Kidney (tissue), 13 donors: ENCODE measurements at regions not wholly inside any gene's neighbourhood (a gene's known extent, or its start where the extent isn't known, plus 50 kb on each side); places are given as distances from the start of the nearest gene placed in this dataset.
"Not testable (repeated sequence)": the region's sequence is repeated elsewhere in the genome, so short reads cannot be mapped to it uniquely, and the experiment has no call there.

ENCODE experiments used
- DNase-seq, 5 donors: peaks; one replicate each; pipeline ENCODE4 v3.0.0-alpha.2; 2013 to 2020
- FAIRE-seq: peaks from 2 replicates; lab custom pipeline; 2012; peaks lifted over from hg19 to GRCh38; lab: Jason Lieb, UNC
- H3K27ac ChIP-seq, 2 donors: one replicate each; pipeline ENCODE4 v1.7.0; 2013; ENCODE audit warnings: low read depth in 2 of 2, low read length in 2 of 2, inconsistent platforms in 1 of 2
- H3K27me3 ChIP-seq: one replicate; pipeline ENCODE4 v1.7.1; 2013; ENCODE audit warnings: low read length, inconsistent platforms; ENCODE audit not compliant: control insufficient read depth, insufficient read depth
- H3K36me3 ChIP-seq, 3 donors: one replicate each; pipeline versions ENCODE4 v1.7.0 to v1.7.1; 2013; ENCODE audit warnings: low read length in 3 of 3, control low read depth in 1 of 3, inconsistent platforms in 1 of 3; ENCODE audit not compliant: insufficient read depth in 3 of 3, control insufficient read depth in 2 of 3
- H3K4me1 ChIP-seq, 3 donors: one replicate each; pipeline versions ENCODE4 v1.7.0 to v1.7.1; 2013; ENCODE audit warnings: low read length in 3 of 3, inconsistent platforms in 1 of 3, low read depth in 1 of 3; ENCODE audit not compliant: control insufficient read depth in 2 of 3, insufficient read depth in 2 of 3
- H3K4me3 ChIP-seq, 3 donors: one replicate each; pipeline versions ENCODE4 v1.7.0 to v1.8.1; 2013; ENCODE audit warnings: low read length in 3 of 3, control low read depth in 1 of 3, inconsistent platforms in 1 of 3
- H3K9ac ChIP-seq, 3 donors: one replicate each; pipeline versions ENCODE4 v1.7.0 to v1.7.1; 2013; ENCODE audit warnings: low read length in 3 of 3, control low read depth in 1 of 3, inconsistent platforms in 1 of 3
- H3K9me3 ChIP-seq, 3 donors: one replicate each; pipeline versions ENCODE4 v1.7.0 to v1.7.1; 2013; ENCODE audit warnings: low read length in 3 of 3, control low read depth in 1 of 3, inconsistent platforms in 1 of 3; ENCODE audit not compliant: control insufficient read depth in 2 of 3, insufficient read depth in 1 of 3
- CTCF ChIP-seq: IDR thresholded peaks from 3 replicates; pipeline ENCODE4 v1.5.1; 2012; ENCODE audit warnings: mild to moderate bottlenecking, moderate library complexity, borderline replicate concordance; ENCODE audit not compliant: insufficient read depth; ENCODE audit errors: extremely low read depth
- intact Hi-C: fragments of 100-400 bp; cut with DNase I; formaldehyde crosslinking; loops from one replicate; pipeline ENCODE4 v1.11.1; 2022
- donor health status: control.
- donor health status: control.
- donor health status: control.
- donor health status: control.
- donor health status: control.
- donor health status: DM: yes; HTN: yes; CAD: no.
- donor health status: Normal renal cell carcinoma (clear cell type).

GRCh38 chr14:105764254-105764901, 238.0 kb downstream of the TMEM121 start:
- H3K27me3 ChIP-seq, H3K9me3 ChIP-seq, H3K36me3 ChIP-seq, intact Hi-C loops, H3K27ac ChIP-seq, H3K4me1 ChIP-seq, DNase-seq, FAIRE-seq, H3K4me3 ChIP-seq, H3K9ac ChIP-seq: not testable (repeated sequence)

DNA sequence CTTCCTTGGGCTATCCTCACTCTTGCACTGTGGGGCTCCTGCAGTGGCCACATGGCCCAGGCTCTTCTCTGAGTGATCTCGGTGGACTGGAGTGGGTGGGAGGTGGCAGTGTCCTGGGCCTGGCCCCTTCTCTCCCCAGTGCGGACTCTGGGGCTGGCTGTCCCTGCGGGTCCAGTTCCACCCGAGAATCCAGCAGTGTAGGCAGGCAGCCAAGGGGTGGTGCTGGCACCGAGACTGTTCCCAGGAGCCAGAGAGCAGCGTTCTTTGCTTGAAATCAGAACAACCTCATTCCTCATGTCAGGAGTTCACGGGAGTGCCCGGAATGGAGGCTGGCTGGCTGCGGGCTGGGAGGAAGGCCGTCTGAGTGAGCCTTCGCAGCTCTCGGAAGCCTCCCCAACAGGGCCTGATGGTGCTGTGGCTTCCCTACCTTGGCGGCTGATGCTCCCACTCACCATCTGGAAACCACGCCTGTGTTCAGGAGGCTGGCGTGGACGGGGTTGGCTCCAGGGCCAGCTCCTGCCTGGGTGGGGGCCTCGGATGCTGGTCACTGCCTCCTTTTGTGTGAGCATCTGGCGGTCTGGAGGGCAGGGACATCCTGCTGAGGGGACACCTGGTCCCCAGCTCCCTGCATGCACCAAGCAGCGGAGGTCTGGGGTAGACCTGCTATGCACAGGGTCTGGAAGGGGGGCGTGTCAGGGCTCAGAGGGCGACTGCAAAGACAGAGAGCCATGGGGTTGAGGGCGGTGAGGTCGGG, 238.9 kb downstream of the TMEM121 start:
- H3K4me1 ChIP-seq, H3K9me3 ChIP-seq, FAIRE-seq, H3K27me3 ChIP-seq, intact Hi-C loops, H3K4me3 ChIP-seq, H3K27ac ChIP-seq, H3K9ac ChIP-seq, H3K36me3 ChIP-seq: not testable (repeated sequence)
- peak in 1 of 5 donors; percentile 50 for DNase-seq

- Histone ChIP-seq H3K9me3 (peaks cover 0 to 4% (median 0%) of the 10 kb centered on the region in 3 donors), H3K27me3 (no peaks in the 10 kb centered on the region), H3K36me3 (no peaks in the 10 kb centered on the region), H3K27ac (no peak overlapping the region), H3K4me1 (no peaks in the 10 kb centered on the region), H3K4me3 (no peak overlapping the region), H3K9ac (no peak overlapping the region)
- DNase-seq = peak in 1 of 5 donors; percentile 45
- intact Hi-C loops = no loop called here
- FAIRE-seq = no peak
- no peak for TF ChIP-seq CTCF
Measured at GRCh38 chr14:105765893-105766614, 239.7 kb downstream of the TMEM121 start.

GRCh38 chr14:105767315-105767714, 240.9 kb downstream of the TMEM121 start:
- intact Hi-C loops = no loop called here
- DNase-seq (peak in 1 of 5 donors; percentile 29), FAIRE-seq (no peak)
- H3K27ac ChIP-seq = no peak overlapping the region
- H3K36me3 ChIP-seq = no peaks in the 10 kb centered on the region
- no peaks in the 10 kb centered on the region for H3K27me3 ChIP-seq
- H3K4me3 ChIP-seq = no peak overlapping the region
- no peaks in the 10 kb centered on the region for H3K9me3 ChIP-seq
- no peaks in the 10 kb centered on the region for H3K4me1 ChIP-seq
- H3K9ac ChIP-seq = no peak overlapping the region
- no peak for TF ChIP-seq CTCF

- H3K36me3 ChIP-seq, H3K27ac ChIP-seq, H3K4me3 ChIP-seq, FAIRE-seq, intact Hi-C loops, H3K27me3 ChIP-seq, H3K4me1 ChIP-seq, DNase-seq, H3K9me3 ChIP-seq, H3K9ac ChIP-seq: not testable (repeated sequence)
Measured at GRCh38 chr14:105768039-105768438, 241.7 kb downstream of the TMEM121 start.

DNA sequence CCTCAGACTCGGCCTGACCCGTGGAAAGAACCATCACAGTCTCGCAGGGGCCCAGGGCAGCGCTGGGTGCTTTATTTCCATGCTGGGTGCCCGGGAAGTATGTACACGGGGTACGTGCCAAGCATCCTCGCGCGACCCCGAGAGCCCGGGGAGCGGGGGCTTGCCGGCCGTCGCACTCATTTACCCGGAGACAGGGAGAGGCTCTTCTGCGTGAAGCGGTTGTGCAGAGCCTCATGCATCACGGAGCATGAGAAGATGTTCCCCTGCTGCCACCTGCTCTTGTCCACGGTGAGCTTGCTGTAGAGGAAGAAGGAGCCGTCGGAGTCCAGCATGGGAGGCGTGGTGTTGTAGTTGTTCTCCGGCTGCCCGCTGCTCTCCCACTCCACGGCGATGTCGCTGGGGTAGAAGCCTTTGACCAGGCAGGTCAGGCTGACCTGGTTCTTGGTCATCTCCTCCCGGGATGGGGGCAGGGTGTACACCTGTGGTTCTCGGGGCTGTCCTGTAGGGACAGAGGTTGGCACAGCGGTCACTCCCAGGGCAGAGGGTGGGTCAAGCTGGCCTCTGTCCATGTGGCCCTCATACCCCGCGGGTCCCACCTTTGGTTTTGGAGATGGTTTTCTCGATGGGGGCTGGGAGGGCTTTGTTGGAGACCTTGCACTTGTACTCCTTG, 242.8 kb downstream of the TMEM121 start:
- intact Hi-C loops, H3K36me3 ChIP-seq: not testable (repeated sequence)

More for the DNA sequence above, 242.8 kb downstream of the TMEM121 start:
- peak in 1 of 5 donors; percentile 22 for DNase-seq
- H3K27ac ChIP-seq, H3K9me3 ChIP-seq, H3K4me1 ChIP-seq, H3K4me3 ChIP-seq, H3K9ac ChIP-seq, FAIRE-seq, H3K27me3 ChIP-seq: not testable (repeated sequence)
